NCI-H446 treated with DMSO at 0.1 percent for 48 hours (cell line): ENCODE measurements at regions not wholly inside any gene's neighbourhood (a gene's known extent, or its start where the extent isn't known, plus 50 kb on each side); places are given as distances from the start of the nearest gene placed in this dataset.

ENCODE experiments used
- DNase-seq: peaks from one replicate; lab custom pipeline; 2025; lab: John Stamatoyannopoulos, UW

- no peak for DNase-seq
These were observed 49.9 kb upstream of the HS6ST1 start for GRCh38 chr2:128368437-128369107.

DNA sequence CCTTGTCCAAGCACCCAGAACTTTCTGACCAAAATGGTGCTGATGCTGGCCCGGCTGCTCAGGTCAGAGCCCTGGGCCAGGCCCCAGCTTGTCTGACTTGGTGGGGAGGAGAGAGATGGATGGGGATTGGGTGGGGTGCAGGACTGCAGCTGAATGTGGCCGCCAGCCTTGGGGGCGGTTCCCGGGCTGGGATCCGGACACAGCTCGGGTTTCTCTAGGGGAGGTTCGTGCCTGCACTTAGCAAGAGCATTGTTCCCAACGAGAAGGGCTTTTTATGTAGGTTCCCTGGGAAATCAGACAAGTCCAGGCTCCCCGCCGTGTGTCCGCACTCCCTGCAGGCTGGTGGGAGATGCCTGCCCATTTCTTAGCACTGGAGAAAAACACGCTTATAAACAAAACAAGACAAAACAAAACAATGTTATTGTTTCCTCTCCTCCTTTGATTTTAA is 50.5 kb upstream of the HS6ST1 start:
- no peak for DNase-seq

- DNase-seq: no peak
These were observed 51.2 kb upstream of the HS6ST1 start for GRCh38 chr2:128369602-128370467.

DNA sequence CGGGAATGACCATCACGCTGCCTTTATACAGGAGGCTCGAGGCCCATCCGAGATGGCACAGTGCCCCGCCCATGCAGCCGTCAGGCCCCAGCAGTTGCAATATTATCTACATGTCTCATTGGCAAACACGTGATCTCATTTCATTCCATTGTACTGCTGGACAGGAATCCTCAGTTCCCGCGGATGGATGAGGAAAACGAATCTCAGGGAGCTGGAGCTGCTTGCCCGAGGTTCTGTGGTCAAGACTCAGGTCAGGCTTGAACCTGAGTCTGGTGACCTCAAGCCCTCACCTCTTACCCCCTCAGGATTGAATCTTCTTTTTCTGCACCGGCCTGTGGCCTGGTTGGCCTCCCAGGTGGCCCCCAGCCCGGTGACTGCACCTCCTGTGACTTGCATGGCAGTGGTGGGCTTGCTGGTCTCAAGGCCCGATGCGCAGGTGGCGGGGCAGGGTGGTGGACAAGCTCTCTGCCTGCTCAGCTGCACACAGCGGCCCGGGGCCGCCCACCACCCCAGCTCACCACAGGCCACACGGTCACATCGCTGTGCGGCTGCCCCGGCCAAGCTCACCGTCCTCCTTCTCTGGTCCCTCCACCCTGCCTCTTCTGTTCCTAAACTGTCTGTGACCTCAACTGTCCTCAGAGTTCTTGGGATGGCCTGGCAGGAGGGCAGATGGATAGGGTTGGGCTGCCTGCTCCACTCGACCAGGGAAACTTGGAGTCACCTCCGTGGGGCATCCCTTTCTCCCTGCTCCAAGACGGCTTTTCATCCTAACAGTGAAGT is 52.0 kb upstream of the HS6ST1 start:
- no peak for DNase-seq

- no peak for DNase-seq
These were observed 52.6 kb upstream of the HS6ST1 start for GRCh38 chr2:128371248-128371630.

GRCh38 chr2:128371648-128372345 is 53.1 kb upstream of the HS6ST1 start:
- no peak for DNase-seq

- DNase-seq: no peak
These were observed 54.1 kb upstream of the HS6ST1 start for GRCh38 chr2:128372621-128373341.

DNA sequence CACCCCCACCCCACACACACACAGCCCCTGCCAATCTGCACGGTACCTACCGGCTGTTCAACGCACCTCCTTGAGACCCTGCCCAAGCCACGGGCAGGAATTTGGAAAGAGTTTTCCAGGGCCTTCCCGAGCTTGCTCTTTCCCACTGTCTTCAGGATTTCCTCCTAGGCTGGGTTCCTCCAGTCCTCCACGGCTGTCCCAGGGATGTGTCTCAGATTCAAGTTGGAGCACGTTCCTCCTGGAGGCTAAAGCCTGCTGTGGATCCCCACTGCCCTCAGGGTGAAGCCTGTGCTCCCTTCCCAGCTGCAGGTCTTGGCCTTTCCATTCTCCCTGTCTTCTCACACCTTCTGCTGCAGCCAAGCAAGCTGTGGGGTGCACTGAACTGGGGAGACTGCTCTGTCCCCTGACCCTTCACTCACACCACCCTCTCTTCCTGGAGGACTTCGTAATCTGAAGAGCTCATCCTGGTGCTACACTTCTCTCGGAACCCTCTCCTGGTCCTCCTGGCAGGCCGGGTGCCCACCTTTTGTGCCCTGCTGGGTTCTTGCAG is 54.9 kb upstream of the HS6ST1 start:
- no peak for DNase-seq

DNA sequence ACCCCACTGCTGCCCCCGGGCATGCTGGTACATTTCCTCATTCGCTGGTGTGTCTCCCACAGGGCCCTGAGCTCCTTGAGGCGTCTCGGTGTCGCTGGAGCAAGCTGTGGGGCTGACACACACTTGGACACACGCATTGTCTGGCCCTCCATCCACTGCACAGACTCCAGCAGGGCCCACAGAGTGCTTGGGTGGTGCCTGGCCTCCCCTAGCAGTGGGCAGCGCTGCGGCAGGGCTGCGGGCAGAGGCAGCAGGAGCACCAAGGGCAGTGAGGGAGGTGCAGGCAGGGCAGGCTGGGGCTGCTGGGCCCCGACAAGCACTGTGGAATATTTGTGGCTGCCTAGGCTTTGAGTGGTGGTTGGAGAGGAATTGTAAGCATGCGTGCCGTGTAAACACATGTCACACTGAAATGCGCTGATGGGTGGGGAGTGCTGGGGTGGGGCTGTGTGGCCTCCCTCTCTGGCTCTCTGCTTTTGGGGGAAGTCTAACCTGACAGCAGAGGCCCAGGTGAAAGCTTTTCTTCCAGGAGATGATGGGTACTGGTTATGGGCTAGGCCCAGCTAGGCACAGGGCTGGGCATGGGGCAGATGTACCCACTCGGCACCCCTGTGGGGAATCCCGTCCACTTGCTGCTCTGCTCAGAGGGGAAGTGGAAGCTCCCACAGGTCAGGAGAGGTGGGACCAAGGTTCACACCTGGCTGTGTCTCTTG is 55.5 kb upstream of the HS6ST1 start:
- no peak for DNase-seq

DNA sequence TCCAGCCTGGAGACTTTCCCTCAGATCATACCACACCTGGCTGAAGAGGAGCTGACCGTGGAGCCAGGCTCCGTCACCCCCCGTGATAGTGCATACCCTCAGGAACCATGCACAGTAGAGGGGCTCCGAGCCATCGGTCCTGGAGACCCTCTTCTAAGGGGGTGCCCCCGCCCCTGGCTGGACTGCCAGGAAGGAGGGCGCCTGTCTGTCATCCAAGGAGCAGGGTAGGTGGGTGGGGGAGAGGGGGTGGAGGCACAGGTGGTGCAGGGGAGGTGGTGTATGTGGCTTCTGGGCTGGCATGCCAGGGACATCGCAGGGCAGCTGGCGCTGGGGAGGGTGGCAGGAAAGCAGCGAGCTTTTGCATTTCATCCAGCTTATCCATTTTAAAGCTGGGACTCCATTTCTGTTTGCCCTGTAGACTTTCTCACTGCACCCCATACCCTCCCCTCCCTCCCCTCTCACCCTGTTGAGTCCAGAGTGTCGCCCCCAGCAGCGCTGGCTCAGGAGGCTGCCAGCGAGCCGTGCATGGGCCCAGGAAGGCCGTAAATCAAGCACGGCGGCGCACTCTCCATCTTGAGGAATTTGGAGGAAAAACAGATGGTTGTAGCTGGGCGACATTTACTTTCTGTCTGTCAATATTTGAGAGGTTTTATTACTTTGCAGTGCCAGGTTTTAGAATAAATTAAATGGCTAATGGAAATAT is 56.2 kb upstream of the HS6ST1 start:
- DNase-seq: peak; percentile 21

DNA sequence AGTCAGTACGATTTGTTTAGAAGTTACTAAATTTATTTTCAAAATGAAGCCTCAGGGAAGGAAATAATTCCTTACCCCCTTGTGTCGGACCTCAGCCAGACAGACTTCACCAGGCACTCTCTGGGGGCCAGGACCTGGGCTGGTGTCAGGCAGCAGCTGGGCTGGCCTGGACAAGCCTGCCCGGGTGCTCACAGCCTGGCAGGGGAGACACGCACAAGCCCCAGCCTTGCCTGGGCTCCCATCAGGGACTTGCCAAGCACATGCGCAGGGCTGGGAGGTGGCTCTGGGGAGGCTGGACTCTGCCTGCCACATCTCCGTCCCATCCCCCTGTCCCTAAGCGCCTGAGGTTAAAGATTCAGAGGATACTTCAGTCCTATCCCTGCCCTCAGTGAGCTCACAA is 56.8 kb upstream of the HS6ST1 start:
- no peak for DNase-seq

DNA sequence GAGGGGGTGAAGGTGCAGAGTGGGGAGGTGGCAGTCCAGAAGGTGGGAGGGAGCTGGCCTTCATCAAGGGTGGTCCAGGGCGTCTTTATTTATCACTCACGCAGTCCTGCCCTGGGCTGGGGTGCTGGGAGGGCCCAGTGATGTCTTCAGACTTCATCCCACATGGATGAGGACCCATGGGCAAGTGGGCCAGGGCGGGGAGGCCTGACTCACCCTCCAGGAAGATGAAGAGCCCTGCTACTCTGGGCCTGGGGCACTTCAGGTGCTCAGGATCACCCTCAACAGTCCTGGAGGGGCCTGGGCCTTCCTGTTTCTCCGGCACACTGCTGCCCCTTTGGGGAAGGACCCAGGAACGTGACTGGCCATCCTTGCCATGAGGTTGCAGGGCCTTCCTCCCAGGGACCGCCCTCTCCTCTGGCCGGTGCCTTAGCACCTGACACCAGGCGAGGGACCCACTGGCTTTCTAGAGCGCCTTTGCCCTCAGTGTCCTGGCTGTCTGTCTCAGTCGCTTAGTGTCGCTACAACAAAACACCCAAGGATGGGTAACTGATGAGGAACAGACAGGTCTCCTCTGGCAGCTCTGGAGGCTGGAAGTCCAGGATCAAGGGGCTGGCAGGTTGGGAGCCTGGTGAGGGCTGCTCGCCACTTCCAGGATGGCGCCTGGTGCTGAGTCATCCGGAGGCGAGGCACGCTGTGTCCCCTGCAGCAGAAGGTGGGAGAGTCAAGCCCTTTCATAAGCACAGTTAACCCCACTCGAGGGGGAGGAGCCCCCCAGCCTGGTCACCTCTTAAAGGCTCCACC is 57.8 kb upstream of the HS6ST1 start:
- DNase-seq: no peak

- DNase-seq: no peak
These were observed 58.6 kb upstream of the HS6ST1 start for GRCh38 chr2:128377071-128377910.

DNA sequence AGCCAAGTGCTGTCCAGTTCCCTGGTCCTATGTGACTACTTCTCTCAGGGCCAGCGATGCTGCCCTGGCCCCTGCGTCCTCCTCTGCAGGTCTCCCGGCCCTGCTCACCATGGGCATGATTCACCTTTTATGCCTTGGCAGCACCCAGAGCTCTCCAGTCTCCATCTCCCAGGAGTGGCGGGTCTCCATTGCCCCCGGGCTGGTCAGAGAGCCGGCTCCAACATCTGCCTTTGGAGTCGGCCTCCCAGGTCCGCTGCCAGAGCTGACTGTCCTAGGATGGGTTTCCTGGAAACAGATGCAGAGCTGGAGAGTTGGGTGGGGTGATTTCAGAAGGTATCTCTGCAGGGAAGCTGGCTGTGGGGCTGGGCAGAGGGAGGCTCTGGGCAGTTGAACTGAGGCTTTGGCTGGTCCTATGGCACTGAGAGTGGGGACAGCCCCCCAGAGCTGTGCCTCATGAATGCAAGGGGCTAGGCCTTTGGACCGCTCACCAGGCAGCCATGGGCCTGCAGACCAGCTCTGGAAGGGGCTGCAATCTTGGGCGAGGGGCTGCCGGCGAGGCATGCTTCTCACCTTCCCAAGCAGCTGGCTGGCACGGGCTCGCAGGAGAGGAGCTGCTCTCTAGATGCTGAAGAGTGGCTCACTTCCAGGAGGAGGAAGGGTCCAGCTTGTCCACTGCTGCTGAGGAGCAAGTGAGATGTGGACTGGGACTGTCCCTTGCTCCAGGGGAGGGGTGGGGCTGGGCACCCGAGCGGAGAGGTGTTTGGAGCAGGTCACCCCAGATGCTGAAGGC is 59.8 kb upstream of the HS6ST1 start:
- no peak for DNase-seq

GRCh38 chr2:128379021-128380015 is 60.6 kb upstream of the HS6ST1 start:
- DNase-seq: peak; percentile 41
